GM18907 (cell line): ENCODE measurements at regions not wholly inside any gene's neighbourhood (a gene's known extent, or its start where the extent isn't known, plus 50 kb on each side); places are given as distances from the start of the nearest gene placed in this dataset.
"Not testable (repeated sequence)": the region's sequence is repeated elsewhere in the genome, so short reads cannot be mapped to it uniquely, and the experiment has no call there.

Source experiments
- ATAC-seq: cut with Tn5 transposase; IDR thresholded peaks from one replicate; pipeline ENCODE4 v1.9.1; 2021; ENCODE audit warnings: mild to moderate bottlenecking, moderate library complexity; ENCODE audit not compliant: unreplicated experiment

DNA sequence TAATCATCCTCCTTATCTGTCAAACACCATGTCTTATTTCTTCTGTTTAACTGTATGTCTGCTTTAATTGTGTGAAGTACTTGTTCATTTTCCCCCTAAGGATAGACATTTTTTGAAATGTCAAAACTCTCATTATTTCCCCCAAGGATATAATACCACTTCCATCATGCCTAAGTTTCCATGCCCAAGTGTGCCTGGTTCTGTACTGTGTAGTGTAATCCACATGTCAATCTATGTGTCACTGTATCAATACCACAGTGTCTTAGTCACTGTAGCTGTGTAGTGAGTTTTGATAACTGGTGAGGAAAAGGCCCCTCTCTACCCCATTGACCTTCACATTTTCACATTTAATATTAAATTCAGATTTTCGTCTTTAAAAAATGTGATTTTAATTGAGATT, 1265.5 kb downstream of the PCDH9 start:
- no peak for ATAC-seq

DNA sequence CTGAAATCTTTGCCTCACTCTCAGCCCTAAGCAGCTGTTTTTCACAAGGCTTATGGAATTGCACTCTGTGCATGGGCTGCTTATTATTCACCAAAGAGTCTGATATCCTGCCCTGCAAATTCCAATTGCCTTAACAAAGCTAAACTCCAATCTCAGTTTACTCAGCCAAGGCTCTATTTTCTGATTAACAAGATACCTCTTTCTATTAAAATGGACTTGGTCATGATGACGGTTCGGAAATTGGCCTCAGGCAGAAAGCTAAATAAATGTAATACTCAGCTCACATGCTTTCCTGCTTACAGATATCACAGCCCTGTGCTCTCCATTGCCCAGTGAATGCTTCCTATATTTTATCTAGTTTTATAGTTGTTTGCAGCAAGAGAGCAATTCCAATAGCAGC, 1270.8 kb downstream of the PCDH9 start:
- ATAC-seq = no peak

DNA sequence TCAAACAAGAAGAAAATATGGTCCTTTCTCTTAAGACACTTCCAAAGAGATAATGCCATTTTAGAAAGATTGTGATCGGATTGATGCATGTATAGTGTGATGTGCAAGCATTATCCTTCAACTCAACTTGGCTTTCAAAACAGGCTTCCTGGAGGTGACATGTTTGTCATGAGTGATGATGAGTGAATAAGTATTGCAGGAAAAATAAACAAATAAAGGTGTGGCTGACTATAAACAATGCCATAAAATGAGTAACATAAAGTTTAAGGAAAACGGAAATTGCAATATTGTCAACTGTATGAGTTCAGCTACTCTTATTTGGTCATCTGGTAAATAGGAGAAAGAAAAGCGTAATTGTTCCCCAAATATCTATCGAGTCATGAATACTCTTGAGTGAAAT, 1283.7 kb downstream of the PCDH9 start:
- no peak for ATAC-seq

DNA sequence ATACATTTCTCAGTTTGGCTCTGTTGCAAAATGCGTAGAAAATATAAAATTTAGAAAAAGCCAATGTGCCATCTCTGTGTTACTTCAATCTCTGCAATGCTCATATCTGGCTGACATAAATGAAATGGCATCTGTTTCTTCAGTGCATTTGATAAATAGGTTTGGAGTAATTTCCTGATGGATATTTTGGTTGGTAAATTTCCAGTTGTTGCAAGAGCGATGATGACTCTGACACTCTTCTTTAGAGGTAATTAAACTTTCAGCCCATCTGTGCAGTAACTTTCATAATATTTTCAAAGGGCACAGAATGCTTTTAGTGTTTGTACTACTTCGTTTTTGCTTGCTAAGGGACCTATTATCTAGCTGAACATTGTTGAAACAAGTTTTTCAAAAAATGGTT, 1286.4 kb downstream of the PCDH9 start:
- no peak for ATAC-seq

DNA sequence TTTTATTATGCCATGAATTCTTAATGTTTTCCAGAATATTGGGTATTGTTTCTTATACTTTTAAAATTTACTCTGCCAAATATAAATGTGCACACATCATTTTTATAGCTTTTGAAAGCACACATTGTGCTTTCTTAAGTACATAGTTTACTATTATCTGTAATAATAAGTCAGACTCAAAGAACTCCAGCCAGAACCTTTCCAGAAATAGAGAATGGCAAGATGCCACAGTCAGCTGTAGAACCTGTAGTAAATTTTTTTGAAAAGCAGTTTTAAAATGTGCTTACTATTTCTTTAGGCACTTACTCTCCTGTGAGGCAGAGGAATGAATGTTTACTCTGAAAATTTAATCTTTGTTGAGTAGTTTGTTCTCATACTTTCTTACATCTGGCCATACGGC, 1287.1 kb downstream of the PCDH9 start:
- ATAC-seq = no peak

- no peak for ATAC-seq
Observed at GRCh38 chr13:65940720-65941119, 1289.4 kb downstream of the PCDH9 start.

DNA sequence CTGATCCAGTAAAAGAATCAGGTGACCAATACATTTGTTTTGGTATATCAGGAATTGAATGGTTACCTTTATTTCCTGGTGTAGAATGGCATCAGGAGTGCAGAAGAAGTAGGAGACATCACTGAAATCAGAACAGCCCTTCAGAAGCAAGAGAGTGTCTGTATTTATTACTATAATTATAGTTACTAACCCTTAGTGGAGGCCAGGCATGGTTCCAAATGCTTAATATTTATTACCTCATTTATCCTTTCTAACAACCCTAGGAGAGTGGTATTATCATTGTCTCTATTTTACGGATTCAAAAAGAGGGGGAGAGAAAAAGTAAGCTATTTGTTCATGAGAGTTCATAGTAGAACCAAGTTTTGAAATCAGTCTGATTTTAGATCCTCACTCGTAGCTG, 1292.9 kb downstream of the PCDH9 start:
- ATAC-seq = no peak

DNA sequence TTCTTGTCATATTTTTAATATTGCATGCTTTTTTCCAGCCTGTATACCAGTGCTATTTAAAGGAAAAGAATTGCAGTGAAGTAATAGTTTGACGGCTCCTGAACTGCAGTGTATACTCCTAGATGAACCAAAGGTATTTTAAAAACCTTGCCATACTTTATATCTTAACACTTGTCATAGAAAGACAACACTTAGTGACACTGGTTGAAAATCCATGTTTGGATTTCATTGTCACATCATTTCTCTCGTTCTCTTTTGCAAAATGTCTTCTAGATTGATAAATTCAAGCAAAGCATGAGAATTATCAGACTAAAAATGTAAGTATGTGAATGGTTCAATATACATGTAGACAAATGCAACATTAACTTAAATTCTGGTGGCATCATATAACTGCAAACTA, 1293.9 kb downstream of the PCDH9 start:
- ATAC-seq = no peak

- ATAC-seq = no peak
Observed at GRCh38 chr13:65932587-65933239, 1297.4 kb downstream of the PCDH9 start.

- no peak for ATAC-seq
Observed at GRCh38 chr13:65932013-65932412, 1298.1 kb downstream of the PCDH9 start.

DNA sequence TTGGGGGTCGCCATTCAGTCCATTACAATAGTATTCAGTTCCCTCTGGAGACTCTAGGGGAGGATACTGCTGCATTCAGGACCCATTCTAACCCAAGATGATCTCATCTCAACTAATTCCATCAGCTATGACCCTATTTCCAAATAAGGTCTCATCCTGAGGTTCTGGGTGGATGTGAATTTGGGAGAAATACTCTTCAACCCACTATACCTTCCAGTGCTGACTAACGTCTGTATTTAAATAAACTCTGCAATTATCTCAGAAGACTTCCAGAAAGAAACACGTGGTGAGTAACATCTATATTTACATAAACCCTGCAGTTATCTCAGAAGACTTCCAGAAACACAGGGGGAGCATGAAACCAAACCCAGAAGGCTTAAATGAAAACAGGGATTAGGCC, 1300.7 kb downstream of the PCDH9 start:
- ATAC-seq = no peak

DNA sequence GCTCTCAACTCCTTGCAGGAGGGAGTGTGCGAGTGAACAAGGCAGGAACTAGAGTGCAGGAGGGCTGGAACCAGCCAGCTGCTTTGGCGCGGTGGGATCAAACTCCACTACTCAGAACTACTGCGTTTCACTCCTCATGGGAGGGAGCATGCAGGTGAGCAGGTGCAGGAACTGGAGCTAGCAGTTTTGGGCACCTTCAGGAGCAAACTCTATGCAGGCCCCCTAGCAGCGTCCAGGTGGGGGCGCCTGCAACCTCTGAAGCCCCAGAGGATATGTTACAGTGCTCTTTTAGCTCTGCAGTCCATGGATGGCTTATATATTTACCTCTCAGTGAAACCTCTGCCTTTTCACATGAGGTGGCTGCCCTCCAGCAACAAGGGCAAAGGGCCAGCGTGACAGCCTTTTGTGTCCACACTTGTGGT, 1303.4 kb downstream of the PCDH9 start:
- peak; percentile 90 for ATAC-seq

DNA sequence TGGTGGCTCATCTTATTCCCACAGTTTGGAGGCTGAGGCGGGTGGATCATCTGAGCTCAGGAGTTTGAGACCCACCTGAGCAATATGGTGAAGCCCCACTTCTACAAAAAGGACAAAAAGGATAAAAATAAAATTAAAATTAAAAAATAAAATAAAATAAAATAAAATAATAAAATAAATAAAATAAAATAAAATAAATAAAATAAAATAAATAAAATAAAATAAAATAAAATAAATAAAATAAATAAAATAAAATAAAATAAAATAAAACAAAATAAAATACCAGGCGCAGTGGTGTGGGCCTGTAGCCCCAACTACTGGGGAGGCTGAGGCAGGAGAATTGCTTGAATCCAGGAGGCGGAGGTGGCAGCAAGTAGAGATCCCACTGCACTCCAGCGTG, 1307.3 kb downstream of the PCDH9 start:
- not testable (repeated sequence) for ATAC-seq

GRCh38 chr13:65921933-65922332, 1308.2 kb downstream of the PCDH9 start:
- no peak for ATAC-seq

GRCh38 chr13:65917731-65918130, 1312.4 kb downstream of the PCDH9 start:
- ATAC-seq = no peak

- no peak for ATAC-seq
Observed at GRCh38 chr13:65915195-65915594, 1314.9 kb downstream of the PCDH9 start.

DNA sequence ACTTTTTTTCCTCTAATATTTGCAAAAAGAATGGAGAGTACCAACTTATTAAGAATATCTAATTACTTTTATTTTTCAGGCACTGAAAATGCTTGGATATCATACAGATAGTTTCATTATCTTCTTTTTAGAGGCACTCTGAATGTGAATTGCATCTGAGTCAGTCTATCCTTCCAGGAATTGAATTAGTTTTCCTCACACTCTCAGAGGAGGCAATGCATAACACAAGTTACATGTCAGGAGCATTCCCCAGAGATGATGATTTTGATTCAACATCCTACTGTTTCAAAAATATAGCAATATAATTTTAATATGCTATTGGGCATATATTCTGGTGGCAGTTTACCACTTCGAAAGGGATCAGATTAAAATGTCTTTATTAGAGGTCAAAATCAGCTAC, 1315.4 kb downstream of the PCDH9 start:
- ATAC-seq = no peak

GRCh38 chr13:65913173-65913572, 1317.0 kb downstream of the PCDH9 start:
- ATAC-seq = no peak

DNA sequence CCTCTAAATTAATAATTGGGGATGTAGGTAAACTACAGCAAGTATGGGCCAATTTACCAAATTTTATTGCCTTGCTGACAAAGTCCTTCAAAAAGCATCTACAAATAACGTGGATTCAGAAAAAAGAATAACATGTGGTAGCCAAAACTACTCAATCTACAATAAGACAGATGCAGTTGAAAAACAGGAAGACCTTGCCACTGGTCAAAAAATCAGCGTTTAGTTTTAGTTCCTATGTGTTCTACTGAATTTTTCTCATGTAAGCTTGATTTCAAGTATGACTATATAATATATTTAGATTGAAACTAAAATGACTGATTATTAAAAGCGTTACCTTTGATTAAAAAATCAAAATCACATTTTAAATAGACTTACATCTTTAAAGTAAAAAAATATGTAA, 1317.6 kb downstream of the PCDH9 start:
- ATAC-seq = no peak

- ATAC-seq = no peak
Observed at GRCh38 chr13:65911546-65912193, 1318.5 kb downstream of the PCDH9 start.

DNA sequence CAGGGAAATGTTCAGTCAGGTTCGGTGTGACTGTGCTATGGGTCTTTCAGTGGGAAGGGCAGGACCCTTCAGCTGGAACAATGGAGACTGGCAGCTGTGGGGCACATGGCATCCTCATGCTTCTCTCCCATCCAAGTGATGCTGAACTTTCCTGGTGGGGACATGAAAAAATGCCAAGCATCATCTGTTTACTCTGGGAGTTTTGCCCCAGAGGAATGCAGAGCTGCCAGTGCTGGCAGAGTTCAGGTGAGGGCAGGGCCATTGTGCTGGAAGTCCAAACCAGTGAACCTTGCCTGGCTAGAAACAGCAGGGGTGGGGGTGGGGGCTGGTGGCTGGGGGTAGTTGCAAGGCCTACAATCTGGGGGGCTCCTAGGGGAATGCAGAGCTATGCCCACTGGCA, 1320.6 kb downstream of the PCDH9 start:
- ATAC-seq = no peak

DNA sequence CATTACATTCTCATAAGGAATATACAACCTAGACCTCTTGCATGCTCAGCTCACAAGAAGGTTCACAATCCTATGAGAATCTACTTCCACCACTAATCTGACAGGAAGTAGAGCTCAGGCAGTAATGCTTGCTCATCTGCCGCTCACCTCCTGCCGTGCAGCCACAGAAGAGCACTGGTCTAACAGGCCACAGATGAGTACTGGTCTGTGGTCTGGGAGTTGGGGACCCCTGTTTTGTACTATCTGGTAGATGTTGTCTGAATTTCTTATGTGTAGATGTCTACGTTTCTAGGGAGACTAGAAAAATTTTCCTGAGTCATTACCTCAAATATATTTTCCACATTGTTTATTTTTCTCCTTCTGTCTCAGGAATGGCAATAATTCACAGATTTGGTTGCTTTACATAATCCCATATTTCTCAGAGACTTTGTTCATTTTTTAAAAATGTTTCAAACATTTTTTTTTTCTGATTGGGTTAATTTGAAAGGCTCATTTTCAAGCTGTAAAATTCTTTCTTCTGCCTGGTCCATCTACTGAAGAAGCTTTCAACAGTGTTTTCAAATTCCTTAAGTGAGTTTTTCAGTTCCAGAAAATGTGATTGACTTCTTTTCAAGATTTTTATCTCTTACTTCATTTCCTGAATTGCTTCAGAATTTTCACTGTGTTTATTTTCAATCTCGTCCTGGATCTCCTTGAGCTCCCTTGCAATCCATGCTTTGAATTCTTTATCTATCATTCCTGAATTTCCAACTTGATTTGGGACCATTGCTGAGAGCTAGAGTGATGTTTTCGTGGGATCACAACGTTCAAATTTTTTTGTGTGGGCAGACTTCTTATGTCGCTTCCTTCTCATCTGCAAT, 1322.2 kb downstream of the PCDH9 start:
- ATAC-seq = no peak
